HepG2 (cell line): ENCODE measurements at regions not wholly inside any gene's neighbourhood (a gene's known extent, or its start where the extent isn't known, plus 50 kb on each side); places are given as distances from the start of the nearest gene placed in this dataset.
A peak's percentile ranks its signal among the peaks of the same experiment; 100 is the strongest.

Experiments
- ATAC-seq: fragments of 200-7000 bp; cut with Tn5 transposase; 3 replicates; pipeline ENCODE4 v1.9.1; 2020; ENCODE audit warnings: mild to moderate bottlenecking, moderate library complexity
- BruUV-seq: library from RNA; stranded (reverse); fragments of 400-500 nt; replicated peaks from 2 replicates; lab custom pipeline; 2021; lab: Mats Ljungman, UMichigan
- CTCF ChIA-PET: fragments of 300-600 bp; formaldehyde crosslinking; extraction: SDS; loops from one replicate; lab custom pipeline; 2021; ENCODE audit warnings: low total read pairs, inconsistent platforms, low intra/inter-chr PET ratio; lab: Yijun Ruan, JAX
- POLR2A ChIA-PET: fragments of 350-600 bp; sonication (Branson Sonifier 250); formaldehyde crosslinking; loops from one replicate; lab custom pipeline; 2020; ENCODE audit warnings: antibody characterized with exemption, inconsistent platforms; lab: Yijun Ruan, JAX
- DNase-seq: peaks from one replicate; pipeline ENCODE4 v3.0.0-alpha.2; 2015; ENCODE audit warnings: low spot score
- FAIRE-seq: peaks from 3 replicates; lab custom pipeline; 2011; peaks lifted over from hg19 to GRCh38; lab: Jason Lieb, UNC
- H2AFZ ChIP-seq: one replicate; pipeline ENCODE4 v1.6.1; 2011; ENCODE audit warnings: low read length, inconsistent platforms
- H3K27ac ChIP-seq: fragments of 300-600 bp; 3 replicates; pipeline ENCODE4 v1.8.0; 2011; ENCODE audit warnings: mixed run types, mild to moderate bottlenecking, mixed read lengths, low read length, inconsistent platforms; ENCODE audit not compliant: insufficient read depth; ENCODE audit errors: extremely low read length
- H3K27me3 ChIP-seq, 2 experiments: fragments of 200-600 bp in 1 of 2; 2 replicates in 1 of 2; 3 replicates in 1 of 2; pipeline versions ENCODE4 v1.6.0 to v1.8.0; 2011; ENCODE audit warnings: low read length in 2 of 2, mild to moderate bottlenecking in 2 of 2, moderate library complexity in 2 of 2, inconsistent platforms in 1 of 2; ENCODE audit not compliant: insufficient read depth in 2 of 2, control insufficient read depth in 1 of 2
- H3K36me3 ChIP-seq, 2 experiments: fragments of 200-600 bp in 1 of 2; replicated peaks in 1 of 2; 2 replicates in 1 of 2; 3 replicates in 1 of 2; pipeline versions ENCODE4 v1.5.1 to v1.8.0; 2011; ENCODE audit warnings: low read length in 2 of 2, inconsistent platforms in 1 of 2; ENCODE audit not compliant: insufficient read depth in 2 of 2, control insufficient read depth in 1 of 2
- H3K4me1 ChIP-seq: 2 replicates; pipeline ENCODE4 v1.5.1; 2012; ENCODE audit warnings: low read length, inconsistent platforms; ENCODE audit not compliant: insufficient read depth
- H3K4me2 ChIP-seq: 2 replicates; pipeline ENCODE4 v1.6.0; 2011; ENCODE audit warnings: low read depth, low read length, inconsistent platforms
- H3K4me3 ChIP-seq, 3 experiments: fragments of 200-600 bp in 1 of 3; sonication (generic), shearing (Covaris generic) in 1 of 3; replicated peaks in 1 of 3; 2 replicates each; pipeline ENCODE4 v1.5.1; 2011 to 2016; ENCODE audit warnings: low read length in 3 of 3, inconsistent platforms in 2 of 3, low read depth in 2 of 3, mild to moderate bottlenecking in 2 of 3, control low read depth in 1 of 3, mixed read lengths in 1 of 3; ENCODE audit not compliant: insufficient read depth in 1 of 3
- H3K79me2 ChIP-seq: one replicate; pipeline ENCODE4 v1.6.1; 2011; ENCODE audit warnings: low read length, inconsistent platforms; ENCODE audit not compliant: insufficient read depth
- H3K9ac ChIP-seq: 2 replicates; pipeline ENCODE4 v1.6.0; 2011; ENCODE audit warnings: mild to moderate bottlenecking, low read depth, low read length, inconsistent platforms; ENCODE audit not compliant: insufficient read depth
- H3K9me3 ChIP-seq: 2 replicates; pipeline ENCODE4 v1.5.1; 2012; ENCODE audit warnings: mild to moderate bottlenecking, low read length
- H4K20me1 ChIP-seq: 2 replicates; pipeline ENCODE4 v1.6.0; 2011; ENCODE audit warnings: inconsistent platforms, mild to moderate bottlenecking, low read length, moderate library complexity; ENCODE audit not compliant: insufficient read depth
- HINFP ChIP-seq: sonication (generic); formaldehyde crosslinking; IDR thresholded peaks from 2 replicates; pipeline ENCODE4 v1.4.0; 2020; ENCODE audit warnings: low read depth, mild to moderate bottlenecking, missing genetic modification reagents
- NFATC3 ChIP-seq: sonication (generic); formaldehyde crosslinking; IDR thresholded peaks from 2 replicates; pipeline ENCODE4 v1.5.1; 2020; ENCODE audit warnings: mild to moderate bottlenecking, missing genetic modification reagents
- PRMT3 ChIP-seq: sonication (generic); formaldehyde crosslinking; IDR thresholded peaks from 2 replicates; pipeline ENCODE4 v1.8.1; 2022; ENCODE audit warnings: low read depth, mild to moderate bottlenecking, moderate library complexity, missing genetic modification reagents, borderline replicate concordance
- RFX1 ChIP-seq: fragments of 450-650 bp; IDR thresholded peaks from 2 replicates; pipeline ENCODE4 v1.6.1; 2017
- SNAPC2 ChIP-seq: sonication (generic); formaldehyde crosslinking; IDR thresholded peaks from 2 replicates; pipeline ENCODE4 v1.8.1; 2022; ENCODE audit warnings: mild to moderate bottlenecking, missing genetic modification reagents
- SOX5 ChIP-seq: IDR thresholded peaks from 2 replicates; pipeline ENCODE4 v1.6.1; 2016; ENCODE audit warnings: borderline replicate concordance
- ZNF33A ChIP-seq: sonication (generic); formaldehyde crosslinking; IDR thresholded peaks from 2 replicates; pipeline ENCODE4 v1.5.1; 2020; ENCODE audit warnings: missing genetic modification reagents, mild to moderate bottlenecking, moderate library complexity, borderline replicate concordance
- ZNF557 ChIP-seq: sonication (generic); formaldehyde crosslinking; IDR thresholded peaks from 2 replicates; pipeline ENCODE4 v1.4.0; 2020; ENCODE audit warnings: missing genetic modification reagents
- ZNF569 ChIP-seq: sonication (generic); formaldehyde crosslinking; IDR thresholded peaks from 2 replicates; pipeline ENCODE4 v1.5.0; 2020; ENCODE audit warnings: mild to moderate bottlenecking, missing genetic modification reagents, moderate library complexity, borderline replicate concordance
- ZNF589 ChIP-seq: sonication (generic); formaldehyde crosslinking; conservative IDR thresholded peaks from 2 replicates; pipeline ENCODE4 v1.8.0; 2022; ENCODE audit warnings: mild to moderate bottlenecking, moderate library complexity, missing genetic modification reagents
- WGBS: methylation state at CpG from one replicate; pipeline ENCODE4 v1.1.6; 2017; ENCODE audit warnings: low lambda C conversion rate; 5-methylcytosine and 5-hydroxymethylcytosine counted together
- in situ Hi-C: cut with HindIII; loops from 2 replicates; pipeline ENCODE4 v1.10.0; 2017; ENCODE audit warnings: low pct_unique_long_range_greater_than_20kb; ENCODE audit not compliant: extremely low pct_ligation_motif_present
- intact Hi-C: fragments of 100-400 bp; cut with micrococcal nuclease; formaldehyde crosslinking; loops from one replicate; pipeline ENCODE4 v1.10.0; 2022; ENCODE audit not compliant: unreplicated experiment
- TF ChIP-seq, protein P1 (sequence below): sonication (generic); formaldehyde crosslinking; IDR thresholded peaks from 2 replicates; pipeline ENCODE4 v1.9.0; 2021; ENCODE audit warnings: mild to moderate bottlenecking, missing genetic modification reagents

DNA sequence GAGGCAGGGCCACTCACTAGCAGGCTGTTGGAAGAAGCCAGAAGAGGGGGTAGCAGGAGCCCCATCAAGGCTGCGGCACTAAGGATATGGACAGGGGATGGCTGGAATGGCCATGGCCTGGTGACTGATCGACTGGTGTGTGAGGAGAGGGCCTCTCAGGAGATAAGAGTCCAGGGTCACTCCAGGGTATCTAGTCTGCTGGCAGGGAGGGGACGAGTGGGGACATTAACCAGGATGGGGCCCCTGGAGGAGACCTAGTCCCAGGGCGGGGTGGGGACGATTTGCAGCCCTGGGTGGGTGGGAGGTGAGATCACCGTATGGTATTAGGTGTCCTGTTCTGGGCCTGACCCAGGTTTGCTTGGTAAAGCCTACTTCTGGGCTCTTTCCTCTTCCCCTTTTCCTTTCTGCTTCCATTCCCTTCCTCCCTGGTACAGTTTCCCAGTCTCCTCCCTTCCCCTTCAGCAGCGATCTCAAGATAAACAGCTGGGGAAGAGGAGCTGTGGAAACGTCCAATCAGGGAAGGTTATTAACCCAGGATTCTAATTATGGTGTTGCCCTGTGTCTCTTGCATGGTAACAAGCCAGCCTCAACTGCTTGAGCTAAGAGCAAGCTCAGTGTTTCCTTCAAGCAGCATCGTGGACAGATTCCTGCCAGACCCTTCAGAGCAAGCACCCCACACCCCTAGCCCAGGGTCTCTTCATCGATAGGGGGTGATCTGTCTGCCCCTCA lies 233.2 kb downstream of the RPS24 start:
- Histone ChIP-seq H3K9me3 (no peaks in the 10 kb centered on the region), H3K4me2 (no peak overlapping the region), H3K36me3 (no peaks in the 10 kb centered on the region), H3K27ac (no peak overlapping the region), H3K9ac (no peak overlapping the region), H2AFZ (no peak overlapping the region), H3K79me2 (no peaks in the 10 kb centered on the region), H3K27me3 (no peaks in the 10 kb centered on the region; a peak in 1 of 5 replicates), H3K4me3 (no peak overlapping the region), H4K20me1 (no peaks in the 10 kb centered on the region), H3K4me1 (peaks cover 6% of the 10 kb centered on the region; the same call in 1 of the 2 replicates)
- ChIA-PET CTCF (no interaction called here), POLR2A (no interaction called here)
- FAIRE-seq, result no peak
- 10% methylated on average over 9 of the region's 10 CpGs for WGBS
- ATAC-seq, result peak; percentile 36; the same call in 2 of the 3 replicates
- DNase-seq, result no peak
- TF ChIP-seq RFX1 (no peak), ZNF589 (CRISPR knock-in tag) (no peak), ZNF33A (CRISPR knock-in tag) (no peak), SOX5 (CRISPR knock-in tag) (no peak), SNAPC2 (CRISPR knock-in tag) (no peak), HINFP (CRISPR knock-in tag) (no peak), ZNF569 (CRISPR knock-in tag) (no peak), NFATC3 (no peak), ZNF557 (CRISPR knock-in tag) (no peak), PRMT3 (CRISPR knock-in tag) (no peak)
- TF ChIP-seq, protein P1, sequence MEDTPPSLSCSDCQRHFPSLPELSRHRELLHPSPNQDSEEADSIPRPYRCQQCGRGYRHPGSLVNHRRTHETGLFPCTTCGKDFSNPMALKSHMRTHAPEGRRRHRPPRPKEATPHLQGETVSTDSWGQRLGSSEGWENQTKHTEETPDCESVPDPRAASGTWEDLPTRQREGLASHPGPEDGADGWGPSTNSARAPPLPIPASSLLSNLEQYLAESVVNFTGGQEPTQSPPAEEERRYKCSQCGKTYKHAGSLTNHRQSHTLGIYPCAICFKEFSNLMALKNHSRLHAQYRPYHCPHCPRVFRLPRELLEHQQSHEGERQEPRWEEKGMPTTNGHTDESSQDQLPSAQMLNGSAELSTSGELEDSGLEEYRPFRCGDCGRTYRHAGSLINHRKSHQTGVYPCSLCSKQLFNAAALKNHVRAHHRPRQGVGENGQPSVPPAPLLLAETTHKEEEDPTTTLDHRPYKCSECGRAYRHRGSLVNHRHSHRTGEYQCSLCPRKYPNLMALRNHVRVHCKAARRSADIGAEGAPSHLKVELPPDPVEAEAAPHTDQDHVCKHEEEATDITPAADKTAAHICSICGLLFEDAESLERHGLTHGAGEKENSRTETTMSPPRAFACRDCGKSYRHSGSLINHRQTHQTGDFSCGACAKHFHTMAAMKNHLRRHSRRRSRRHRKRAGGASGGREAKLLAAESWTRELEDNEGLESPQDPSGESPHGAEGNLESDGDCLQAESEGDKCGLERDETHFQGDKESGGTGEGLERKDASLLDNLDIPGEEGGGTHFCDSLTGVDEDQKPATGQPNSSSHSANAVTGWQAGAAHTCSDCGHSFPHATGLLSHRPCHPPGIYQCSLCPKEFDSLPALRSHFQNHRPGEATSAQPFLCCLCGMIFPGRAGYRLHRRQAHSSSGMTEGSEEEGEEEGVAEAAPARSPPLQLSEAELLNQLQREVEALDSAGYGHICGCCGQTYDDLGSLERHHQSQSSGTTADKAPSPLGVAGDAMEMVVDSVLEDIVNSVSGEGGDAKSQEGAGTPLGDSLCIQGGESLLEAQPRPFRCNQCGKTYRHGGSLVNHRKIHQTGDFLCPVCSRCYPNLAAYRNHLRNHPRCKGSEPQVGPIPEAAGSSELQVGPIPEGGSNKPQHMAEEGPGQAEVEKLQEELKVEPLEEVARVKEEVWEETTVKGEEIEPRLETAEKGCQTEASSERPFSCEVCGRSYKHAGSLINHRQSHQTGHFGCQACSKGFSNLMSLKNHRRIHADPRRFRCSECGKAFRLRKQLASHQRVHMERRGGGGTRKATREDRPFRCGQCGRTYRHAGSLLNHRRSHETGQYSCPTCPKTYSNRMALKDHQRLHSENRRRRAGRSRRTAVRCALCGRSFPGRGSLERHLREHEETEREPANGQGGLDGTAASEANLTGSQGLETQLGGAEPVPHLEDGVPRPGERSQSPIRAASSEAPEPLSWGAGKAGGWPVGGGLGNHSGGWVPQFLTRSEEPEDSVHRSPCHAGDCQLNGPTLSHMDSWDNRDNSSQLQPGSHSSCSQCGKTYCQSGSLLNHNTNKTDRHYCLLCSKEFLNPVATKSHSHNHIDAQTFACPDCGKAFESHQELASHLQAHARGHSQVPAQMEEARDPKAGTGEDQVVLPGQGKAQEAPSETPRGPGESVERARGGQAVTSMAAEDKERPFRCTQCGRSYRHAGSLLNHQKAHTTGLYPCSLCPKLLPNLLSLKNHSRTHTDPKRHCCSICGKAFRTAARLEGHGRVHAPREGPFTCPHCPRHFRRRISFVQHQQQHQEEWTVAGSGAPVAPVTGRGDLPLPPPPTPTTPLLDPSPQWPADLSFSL (CRISPR knock-in tag), result no peak
- intact Hi-C loops, result no loop called here
- in situ Hi-C loops, result no loop called here
- BruUV-seq, result no TSS peak
